HG03575 (cell line): ENCODE measurements at regions not wholly inside any gene's neighbourhood (a gene's known extent, or its start where the extent isn't known, plus 50 kb on each side); places are given as distances from the start of the nearest gene placed in this dataset.
"Not testable (repeated sequence)": the region's sequence is repeated elsewhere in the genome, so short reads cannot be mapped to it uniquely, and the experiment has no call there.

Source experiments
- ATAC-seq: cut with Tn5 transposase; IDR thresholded peaks from one replicate; pipeline ENCODE4 v1.9.1; 2021; ENCODE audit not compliant: unreplicated experiment, insufficient number of reproducible peaks, low FRiP score; ENCODE audit errors: extremely low read depth

DNA sequence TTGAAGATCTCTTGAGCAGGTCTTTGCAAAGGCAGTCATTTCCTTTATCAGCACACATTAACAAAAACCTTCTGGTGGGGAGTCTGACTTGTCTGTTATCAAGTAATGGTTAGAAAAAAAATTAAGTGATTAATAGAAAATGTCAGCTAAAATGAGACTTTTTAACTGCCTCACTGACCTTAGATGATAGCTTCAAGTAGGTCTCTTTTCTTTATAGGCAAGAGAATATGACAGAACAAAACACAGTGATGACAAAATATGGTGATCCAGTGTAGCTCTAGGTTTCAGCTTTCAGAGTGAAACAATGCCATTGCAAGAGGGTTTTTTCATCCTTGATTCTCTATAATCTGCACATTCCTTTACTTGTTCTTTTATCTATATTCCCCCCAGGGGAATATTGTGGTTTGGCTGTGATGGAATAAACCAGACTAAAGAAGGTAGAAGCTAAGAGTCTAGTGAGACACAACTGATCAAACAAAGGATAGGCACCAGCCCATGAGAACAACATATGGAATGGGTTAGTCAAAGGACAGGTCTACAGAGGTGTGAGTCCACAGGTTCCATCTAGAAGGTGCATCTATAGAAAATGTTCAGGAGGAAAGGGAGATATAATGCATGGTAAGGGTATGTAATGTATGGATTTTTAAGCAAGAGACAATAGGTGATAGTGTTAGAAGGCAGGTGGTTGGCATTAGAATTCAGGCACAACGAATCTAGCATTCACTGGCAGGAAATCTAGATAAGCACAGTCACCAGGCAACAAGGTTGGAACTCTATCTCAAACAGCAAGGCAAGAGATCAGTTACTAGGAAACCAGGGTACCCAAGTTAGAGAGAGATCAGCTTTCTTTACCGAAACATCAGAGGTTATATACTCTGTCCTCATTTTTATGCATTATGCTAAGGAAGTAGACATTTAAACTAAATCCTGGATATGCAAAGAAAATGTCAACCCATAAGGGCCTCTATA, 228.9 kb upstream of the SMLR1 start:
- ATAC-seq = no peak

DNA sequence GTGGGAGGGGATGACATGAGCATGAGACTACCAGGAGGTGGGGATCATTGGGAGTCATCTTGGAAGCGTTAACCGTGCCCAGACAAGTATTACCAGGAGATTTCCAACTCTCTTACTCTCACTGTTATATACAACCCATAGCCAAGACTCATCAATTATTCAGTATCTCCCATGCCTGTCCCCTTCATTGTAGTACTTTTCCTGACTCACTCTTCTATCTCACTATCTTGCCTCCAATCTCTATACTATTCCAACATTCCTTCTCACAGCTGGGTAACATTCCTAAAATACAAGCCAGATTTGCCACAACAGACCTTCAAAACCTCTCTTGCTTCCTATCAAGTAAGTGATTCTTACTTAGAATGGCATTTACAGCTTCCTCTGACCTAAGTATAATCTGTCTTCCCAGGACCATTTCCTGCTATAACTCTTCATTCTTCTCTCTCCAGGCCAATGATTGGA, 226.3 kb upstream of the SMLR1 start:
- no peak for ATAC-seq

DNA sequence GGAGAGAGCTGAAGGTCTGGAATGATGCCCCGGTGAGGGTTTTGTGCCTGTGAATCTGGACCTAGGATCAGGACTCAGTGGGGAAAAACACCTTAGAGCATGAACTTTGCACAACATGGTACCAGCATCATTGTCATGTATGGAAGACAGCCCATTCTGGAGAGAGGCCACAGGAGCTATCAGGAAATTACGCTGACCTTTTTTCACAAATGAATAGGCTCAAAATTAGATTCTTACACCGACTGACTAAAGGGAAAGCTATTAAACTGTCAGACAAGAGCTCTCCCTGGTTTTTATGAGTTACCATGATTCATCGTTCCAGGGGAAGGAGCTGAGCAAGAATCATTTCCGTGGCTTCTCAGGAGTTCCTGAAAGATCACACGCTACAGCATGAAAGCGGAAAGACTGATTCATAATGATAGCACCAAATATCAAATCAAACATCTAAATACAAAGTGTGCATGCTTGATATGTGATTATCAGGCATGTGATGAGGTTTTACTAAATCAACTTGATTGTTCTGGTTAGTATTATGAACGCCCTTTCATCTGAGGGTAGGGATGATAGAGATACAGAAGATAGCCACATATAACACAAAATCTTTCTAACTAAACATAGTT, 224.9 kb upstream of the SMLR1 start:
- no peak for ATAC-seq

GRCh38 chr6:130603391-130603790, 223.8 kb upstream of the SMLR1 start:
- no peak for ATAC-seq

GRCh38 chr6:130604841-130605399, 222.3 kb upstream of the SMLR1 start:
- no peak for ATAC-seq

- no peak for ATAC-seq
Observed at GRCh38 chr6:130610303-130610702, 216.9 kb upstream of the SMLR1 start.

- no peak for ATAC-seq
Observed at GRCh38 chr6:130611366-130611765, 215.8 kb upstream of the SMLR1 start.

DNA sequence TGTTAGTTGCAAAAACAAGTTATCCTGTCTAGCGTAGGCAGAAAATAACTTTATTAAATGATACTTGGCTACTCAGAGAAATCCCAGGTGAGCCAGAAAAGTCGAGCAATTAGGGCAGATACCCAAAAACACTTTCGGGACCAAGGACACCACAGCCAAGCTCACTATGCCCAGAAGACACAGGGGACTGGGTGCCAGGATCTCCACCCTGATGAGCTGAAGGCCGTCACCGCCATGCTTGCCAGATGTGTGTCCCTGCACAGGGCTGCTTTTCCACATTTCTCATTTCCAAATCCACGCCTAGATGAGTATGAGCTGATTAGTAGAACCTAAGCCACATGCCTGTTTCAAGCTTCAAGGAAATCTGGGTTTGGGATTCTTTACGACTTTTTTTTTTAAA, 214.0 kb upstream of the SMLR1 start:
- no peak for ATAC-seq

DNA sequence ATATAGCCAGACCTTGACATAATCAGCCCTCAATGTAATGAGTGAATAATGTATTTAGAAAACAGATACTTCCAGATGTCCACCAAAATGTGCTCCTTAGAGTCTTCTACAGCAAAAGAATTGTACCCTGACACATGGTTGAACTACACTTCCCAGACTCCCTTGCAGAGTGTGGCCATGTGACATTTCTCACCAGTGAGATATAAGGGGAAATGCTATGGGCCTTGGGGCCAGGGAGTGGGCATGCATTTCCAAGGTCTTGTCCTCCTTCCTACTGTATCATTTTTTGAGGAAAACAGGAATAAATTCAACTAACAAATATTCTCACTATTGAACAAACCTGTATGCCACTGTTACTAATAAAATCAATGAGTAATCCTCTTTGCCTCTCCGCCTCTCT, 211.4 kb upstream of the SMLR1 start:
- no peak for ATAC-seq

GRCh38 chr6:130617658-130618057, 209.5 kb upstream of the SMLR1 start:
- no peak for ATAC-seq

GRCh38 chr6:130618806-130619205, 208.4 kb upstream of the SMLR1 start:
- not testable (repeated sequence) for ATAC-seq

- no peak for ATAC-seq
Observed at GRCh38 chr6:130620338-130620781, 206.8 kb upstream of the SMLR1 start.

DNA sequence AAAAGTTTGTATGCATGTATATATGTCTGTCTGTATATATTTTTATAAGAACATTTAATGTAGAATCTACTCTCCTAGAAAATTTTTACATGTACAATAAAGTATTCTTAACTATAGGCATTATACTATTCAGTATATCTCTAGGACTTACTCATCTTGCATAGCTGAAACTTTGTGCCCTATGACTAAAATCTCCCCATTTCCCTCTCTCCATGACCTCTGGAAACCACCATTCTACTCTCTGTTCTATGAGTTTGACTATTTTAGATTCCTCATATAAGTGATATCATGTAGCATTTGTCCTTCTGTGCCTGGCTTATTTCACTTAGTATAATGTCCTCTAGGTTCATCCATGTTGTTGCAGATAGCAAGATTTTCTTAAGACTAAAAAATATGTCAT, 205.1 kb upstream of the SMLR1 start:
- no peak for ATAC-seq

DNA sequence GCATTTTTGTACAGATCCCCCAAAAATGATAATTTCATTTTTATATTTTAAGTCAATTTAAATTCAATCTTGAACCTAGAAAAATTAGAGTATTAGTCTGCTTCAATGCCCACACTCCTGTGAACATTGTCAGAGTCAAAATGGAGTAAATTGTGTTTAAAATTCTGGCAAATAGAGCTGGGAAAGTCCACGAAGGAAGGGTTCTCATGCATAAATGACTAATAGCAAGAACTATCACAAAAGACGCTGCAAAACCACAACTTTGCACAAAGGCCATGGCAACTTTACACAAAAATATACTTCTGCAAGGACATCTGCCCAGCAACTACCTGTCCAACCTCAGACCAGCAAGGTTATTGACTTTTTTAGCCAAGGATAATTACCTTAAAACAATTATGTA, 203.2 kb upstream of the SMLR1 start:
- ATAC-seq = no peak

GRCh38 chr6:130625825-130626527, 201.2 kb upstream of the SMLR1 start:
- peak; percentile 71 for ATAC-seq

- ATAC-seq = no peak
Observed at GRCh38 chr6:130628862-130629261, 198.3 kb upstream of the SMLR1 start.

GRCh38 chr6:130629640-130630039, 197.6 kb upstream of the SMLR1 start:
- ATAC-seq = no peak

DNA sequence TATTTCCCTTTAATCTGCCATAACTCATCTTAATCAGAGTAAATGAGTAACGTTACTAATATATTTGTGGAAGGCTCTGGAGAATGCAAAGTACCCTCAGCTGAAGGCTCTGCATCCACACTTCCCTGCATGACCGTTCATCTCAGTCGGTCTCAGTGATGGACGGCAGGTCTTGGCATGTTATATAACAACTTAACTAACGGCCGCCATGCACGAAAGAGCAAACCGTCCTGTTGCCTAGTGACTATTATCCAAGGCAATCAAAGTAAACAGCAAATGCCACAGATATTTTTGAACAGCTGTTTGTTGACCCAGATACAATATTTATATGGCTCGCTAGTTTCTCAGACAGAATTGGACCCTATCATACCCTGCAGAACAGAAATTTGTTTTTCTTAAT, 194.9 kb upstream of the SMLR1 start:
- ATAC-seq = no peak

DNA sequence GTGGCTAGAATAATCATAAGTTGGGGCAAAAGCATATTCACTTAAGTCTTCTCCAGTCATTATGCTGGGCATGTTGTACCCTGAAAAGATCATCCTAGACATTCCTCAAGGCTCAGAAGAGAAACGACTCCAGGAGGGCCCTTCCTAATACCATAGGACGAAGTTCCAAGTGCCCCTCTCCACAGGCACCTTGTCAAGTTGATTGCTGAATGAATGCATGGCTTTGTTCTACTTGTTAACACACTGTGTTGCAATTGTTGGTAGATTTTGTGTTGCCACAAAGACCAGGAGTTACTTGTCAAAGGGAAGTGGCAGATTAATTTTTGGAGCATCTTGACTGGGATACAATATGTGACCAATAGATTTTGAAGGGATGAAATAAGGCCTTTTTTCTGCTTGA, 194.3 kb upstream of the SMLR1 start:
- no peak for ATAC-seq
